HG03520 (cell line): ENCODE measurements at regions not wholly inside any gene's neighbourhood (a gene's known extent, or its start where the extent isn't known, plus 50 kb on each side); places are given as distances from the start of the nearest gene placed in this dataset.

Experiments used
- ATAC-seq: cut with Tn5 transposase; IDR thresholded peaks from one replicate; pipeline ENCODE4 v1.9.1; 2021; ENCODE audit warnings: mild to moderate bottlenecking, moderate library complexity; ENCODE audit not compliant: unreplicated experiment

- ATAC-seq = no peak
Observed at GRCh38 chr10:117427356-117427755, 52.1 kb upstream of the PDZD8 start.

GRCh38 chr10:117425974-117426566 lies 50.8 kb upstream of the PDZD8 start:
- ATAC-seq = no peak

- no peak for ATAC-seq
Observed at GRCh38 chr10:117424883-117425649, 49.8 kb upstream of the PDZD8 start.
